Lower leg skin (tissue), 4 donors: ENCODE measurements at regions not wholly inside any gene's neighbourhood (a gene's known extent, or its start where the extent isn't known, plus 50 kb on each side); places are given as distances from the start of the nearest gene placed in this dataset.
A peak's percentile ranks its signal among the peaks of the same experiment; 100 is the strongest.

Source experiments
- DNase-seq, 2 donors: peaks; one replicate each; pipeline ENCODE4 v3.0.0-alpha.2; 2019; ENCODE audit warnings: low spot score in 2 of 2
- H3K4me3 ChIP-seq: fragments of 200-600 bp; sonication (generic); 2 replicates; pipeline ENCODE4 v1.5.1; 2017; ENCODE audit warnings: mild to moderate bottlenecking, low read depth; ENCODE audit not compliant: poor library complexity, severe bottlenecking
- CTCF ChIP-seq, 3 donors: fragments of 450-650 bp; IDR thresholded peaks; one replicate each; pipeline ENCODE4 v1.5.1; 2016; ENCODE audit warnings: antibody characterized with exemption in 3 of 3, mild to moderate bottlenecking in 3 of 3, moderate library complexity in 2 of 3
- POLR2A ChIP-seq, 2 donors: fragments of 450-650 bp; IDR thresholded peaks; one replicate each; pipeline ENCODE4 v1.6.1; 2016 to 2017; ENCODE audit warnings: antibody characterized with exemption in 2 of 2, mild to moderate bottlenecking in 1 of 2, moderate library complexity in 1 of 2
- WGBS, 2 donors: methylation state at CpG; one replicate each; pipeline ENCODE4 v1.1.5; 2018; 5-methylcytosine and 5-hydroxymethylcytosine counted together
- intact Hi-C: fragments of 100-400 bp; cut with DNase I; formaldehyde crosslinking; loops from one replicate; pipeline ENCODE4 v1.15.0; 2023; ENCODE audit warnings: low total_unique reads

GRCh38 chr15:94671858-94672532 is 440.6 kb downstream of the MCTP2 start:
- intact Hi-C loops: no loop called here
- TF ChIP-seq POLR2A (IDR thresholded peaks at IDR 0.05) (no peak), CTCF (IDR thresholded peaks at IDR 0.05) (no peak)
- DNase-seq: peak in 1 of 2 donors; percentile 79
- WGBS, 2 donors: 61% methylated on average over 8 of the region's 8 CpGs
- H3K4me3 ChIP-seq: no peak overlapping the region

GRCh38 chr15:94673801-94674200 is 442.4 kb downstream of the MCTP2 start:
- intact Hi-C loops: no loop called here
- 38 to 56% methylated on average over 9 of the region's 9 CpGs for WGBS, 2 donors
- DNase-seq: no peak
- TF ChIP-seq CTCF (IDR thresholded peaks at IDR 0.05): no peak
- no peak for TF ChIP-seq POLR2A (IDR thresholded peaks at IDR 0.05)
- no peak overlapping the region for H3K4me3 ChIP-seq

DNA sequence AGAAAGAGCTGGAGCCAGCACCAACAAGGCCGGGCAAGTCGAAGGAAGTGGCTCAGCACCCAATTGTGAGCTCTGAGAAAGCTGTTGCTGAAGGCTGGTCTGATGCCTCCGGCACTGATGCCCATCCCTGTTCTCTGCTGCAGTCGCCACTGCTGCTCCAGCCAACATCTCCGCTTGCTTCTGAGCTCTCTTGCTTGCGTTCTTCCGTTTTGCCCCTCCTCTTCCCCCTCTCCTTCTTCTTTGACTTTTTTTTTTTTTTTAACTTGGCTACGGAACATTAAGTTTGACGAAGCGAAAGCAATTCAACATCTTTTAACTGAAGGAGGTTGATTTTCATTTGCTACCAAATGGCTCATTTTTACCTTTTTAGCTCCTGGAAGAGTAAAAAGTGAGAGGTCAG is 442.9 kb downstream of the MCTP2 start:
- intact Hi-C loops: no loop called here
- no peak for TF ChIP-seq POLR2A (IDR thresholded peaks at IDR 0.05)
- no peak for TF ChIP-seq CTCF (IDR thresholded peaks at IDR 0.05)
- DNase-seq: no peak
- no peak overlapping the region for H3K4me3 ChIP-seq
- 36 to 47% methylated on average over 10 of the region's 10 CpGs for WGBS, 2 donors

DNA sequence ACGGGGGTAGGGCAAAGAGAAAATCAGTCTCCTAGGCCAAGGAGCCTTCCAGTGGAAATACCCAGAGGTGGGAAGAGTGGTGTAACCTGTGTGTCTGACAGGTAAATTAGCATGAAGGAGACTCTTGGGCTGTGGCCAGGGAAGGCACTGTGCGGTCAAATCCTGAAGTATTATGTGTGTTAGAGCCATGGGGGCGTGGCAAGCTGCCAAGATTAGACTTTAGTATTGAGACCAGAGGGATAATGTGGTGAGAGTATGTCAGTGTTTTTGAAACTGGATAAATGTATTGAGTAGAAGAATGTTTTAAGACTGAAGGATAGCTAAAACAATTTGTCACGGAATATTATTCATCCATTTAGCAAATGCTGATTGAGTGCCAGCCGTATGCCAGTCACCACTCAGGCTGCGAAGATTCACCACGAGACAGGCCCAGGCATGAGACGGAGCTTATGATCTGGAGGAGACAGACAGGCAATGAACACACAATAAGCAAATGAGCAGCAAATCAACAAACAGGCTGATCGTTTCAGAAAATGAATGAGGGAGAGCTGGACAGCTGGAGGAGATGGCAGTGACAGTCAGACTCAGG is 445.9 kb downstream of the MCTP2 start:
- TF ChIP-seq CTCF (IDR thresholded peaks at IDR 0.05) (no peak), POLR2A (IDR thresholded peaks at IDR 0.05) (no peak)
- intact Hi-C loops: no loop called here
- WGBS, 2 donors: 49 to 57% methylated on average over 9 of the region's 9 CpGs
- no peak overlapping the region for H3K4me3 ChIP-seq
- peak in 1 of 2 donors; percentile 55 for DNase-seq

DNA sequence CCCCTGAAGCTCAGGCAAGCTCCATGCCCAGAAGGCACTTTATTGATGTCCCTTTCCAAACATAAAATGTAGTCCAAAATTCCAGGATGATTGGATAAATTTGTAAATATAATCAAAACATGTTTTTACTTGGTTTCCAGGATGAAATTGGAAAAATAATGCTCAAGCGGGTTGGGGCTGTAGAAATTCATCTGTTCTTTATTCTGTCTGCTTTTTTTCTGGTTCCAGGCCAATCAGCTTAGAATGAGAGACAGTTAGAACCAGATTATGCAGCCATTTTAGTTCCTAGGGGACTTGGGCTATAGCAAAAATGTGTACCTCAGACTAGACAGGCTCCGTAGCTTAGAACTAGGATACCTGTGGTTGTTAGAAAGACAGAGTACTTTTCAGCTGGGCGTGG is 450.8 kb downstream of the MCTP2 start:
- no peak for TF ChIP-seq CTCF (IDR thresholded peaks at IDR 0.05)
- no peak for TF ChIP-seq POLR2A (IDR thresholded peaks at IDR 0.05)
- 78 to 88% methylated on average over 3 of the region's 3 CpGs for WGBS, 2 donors
- DNase-seq: no peak
- H3K4me3 ChIP-seq: no peak overlapping the region
- intact Hi-C loops: no loop called here

- H3K4me3 ChIP-seq: no peak overlapping the region
- WGBS, 2 donors: 53 to 71% methylated on average over 3 of the region's 3 CpGs
- no peak for DNase-seq
- TF ChIP-seq CTCF (IDR thresholded peaks at IDR 0.05) (no peak), POLR2A (IDR thresholded peaks at IDR 0.05) (no peak)
- intact Hi-C loops: no loop called here
Observed at GRCh38 chr15:94683902-94684301, 452.5 kb downstream of the MCTP2 start.
